MM.1S (cell line): ENCODE measurements at regions not wholly inside any gene's neighbourhood (a gene's known extent, or its start where the extent isn't known, plus 50 kb on each side); places are given as distances from the start of the nearest gene placed in this dataset.

ENCODE experiments used
- DNase-seq: peaks from one replicate; pipeline ENCODE4 v3.0.0-alpha.2; 2015
- H2AFZ ChIP-seq: fragments of 300-600 bp; sonication (generic); 2 replicates; pipeline ENCODE4 v1.6.0; 2016; ENCODE audit warnings: antibody characterized with exemption, low read length
- H3F3A ChIP-seq: fragments of 300-600 bp; sonication (generic); 2 replicates; pipeline ENCODE4 v1.6.1; 2016; ENCODE audit warnings: mild to moderate bottlenecking, antibody characterized with exemption, low read length, moderate library complexity, mixed read lengths; ENCODE audit not compliant: insufficient read depth
- H3K27ac ChIP-seq: fragments of 300-600 bp; sonication (generic); 2 replicates; pipeline ENCODE4 v1.5.1; 2016; ENCODE audit warnings: mild to moderate bottlenecking, low read length
- H3K27me3 ChIP-seq: fragments of 300-600 bp; sonication (generic); replicated peaks from 2 replicates; pipeline ENCODE4 v1.6.0; 2016; ENCODE audit warnings: low read length; ENCODE audit not compliant: insufficient read depth
- H3K36me3 ChIP-seq: fragments of 300-600 bp; sonication (generic); replicated peaks from 2 replicates; pipeline ENCODE4 v1.6.1; 2016; ENCODE audit warnings: mild to moderate bottlenecking, low read length, mixed read lengths; ENCODE audit not compliant: insufficient read depth
- H3K4me1 ChIP-seq: fragments of 300-600 bp; sonication (generic); 2 replicates; pipeline ENCODE4 v1.6.1; 2016; ENCODE audit warnings: low read length, mixed read lengths
- H3K4me2 ChIP-seq: fragments of 300-600 bp; sonication (generic); 2 replicates; pipeline ENCODE4 v1.6.0; 2016; ENCODE audit warnings: low read depth, low read length
- H3K4me3 ChIP-seq: fragments of 300-600 bp; sonication (generic); 2 replicates; pipeline ENCODE4 v1.5.1; 2016; ENCODE audit warnings: low read length, mixed read lengths
- H3K79me2 ChIP-seq: fragments of 300-600 bp; sonication (generic); 2 replicates; pipeline ENCODE4 v1.6.1; 2016; ENCODE audit warnings: mixed run types, low read length, mixed read lengths
- H3K9ac ChIP-seq: fragments of 300-600 bp; sonication (generic); 2 replicates; pipeline ENCODE4 v1.6.1; 2016; ENCODE audit warnings: low read length, mixed read lengths
- H3K9me2 ChIP-seq: fragments of 300-600 bp; sonication (generic); replicated peaks from 2 replicates; pipeline ENCODE4 v1.6.1; 2016; ENCODE audit warnings: mild to moderate bottlenecking, low read length, mixed read lengths; ENCODE audit not compliant: insufficient read depth
- H3K9me3 ChIP-seq: fragments of 300-600 bp; sonication (generic); replicated peaks from 2 replicates; pipeline ENCODE4 v1.6.1; 2016; ENCODE audit warnings: mild to moderate bottlenecking, low read length, mixed read lengths; ENCODE audit not compliant: insufficient read depth
- H4K20me1 ChIP-seq: fragments of 300-600 bp; sonication (generic); 2 replicates; pipeline ENCODE4 v1.6.1; 2016; ENCODE audit warnings: mild to moderate bottlenecking, low read length, moderate library complexity, mixed read lengths; ENCODE audit not compliant: insufficient read depth
- CTCF ChIP-seq: fragments of 300-600 bp; sonication (generic); IDR thresholded peaks from 2 replicates; pipeline ENCODE4 v1.5.1; 2016; ENCODE audit warnings: antibody characterized with exemption, low read length, mixed read lengths
- EZH2 ChIP-seq: fragments of 300-600 bp; sonication (generic); optimal IDR thresholded peaks from 2 replicates; pipeline ENCODE3; 2017; ENCODE audit warnings: low read depth, mild to moderate bottlenecking, antibody characterized with exemption, low read length, mixed read lengths
- EZH2phosphoT487 ChIP-seq: fragments of 300-600 bp; sonication (generic); IDR thresholded peaks from 2 replicates; pipeline ENCODE4 v1.6.1; 2018; ENCODE audit warnings: antibody characterized with exemption, low read length

- Histone ChIP-seq H3K79me2 (no peaks in the 10 kb centered on the region), H2AFZ (no peak overlapping the region)
- DNase-seq, result no peak
These were observed 442.8 kb upstream of the CHST9 start for GRCh38 chr18:27627927-27628326.

GRCh38 chr18:27621236-27621890 lies 436.3 kb upstream of the CHST9 start:
- Histone ChIP-seq H3K4me2 (no peak overlapping the region), H3K9ac (no peak overlapping the region), H3K79me2 (no peaks in the 10 kb centered on the region), H3K4me3 (no peak overlapping the region), H3K27me3 (no peaks in the 10 kb centered on the region), H3K36me3 (no peaks in the 10 kb centered on the region), H2AFZ (no peak overlapping the region), H3K9me2 (no peaks in the 10 kb centered on the region), H3K27ac (no peak overlapping the region), H3K4me1 (no peaks in the 10 kb centered on the region), H4K20me1 (no peaks in the 10 kb centered on the region), H3F3A (no peaks in the 10 kb centered on the region), H3K9me3 (no peaks in the 10 kb centered on the region)
- TF ChIP-seq CTCF (no peak), EZH2 (no peak), EZH2phosphoT487 (no peak)
- DNase-seq, result no peak

More at GRCh38 chr18:27627927-27628326, 442.8 kb upstream of the CHST9 start:
- Histone ChIP-seq H3K9me2 (no peaks in the 10 kb centered on the region), H3K36me3 (no peaks in the 10 kb centered on the region), H3K4me2 (no peak overlapping the region), H3K27ac (no peak overlapping the region), H3K4me1 (no peaks in the 10 kb centered on the region), H3F3A (no peaks in the 10 kb centered on the region), H3K4me3 (no peak overlapping the region), H4K20me1 (no peaks in the 10 kb centered on the region), H3K27me3 (no peaks in the 10 kb centered on the region), H3K9me3 (no peaks in the 10 kb centered on the region), H3K9ac (no peak overlapping the region)
- no peak for TF ChIP-seq EZH2
- no peak for TF ChIP-seq EZH2phosphoT487
- TF ChIP-seq CTCF, result no peak

GRCh38 chr18:27619906-27620305 lies 434.8 kb upstream of the CHST9 start:
- Histone ChIP-seq H3K36me3 (no peaks in the 10 kb centered on the region), H3K4me2 (no peak overlapping the region), H3K27ac (no peak overlapping the region), H3K9ac (no peak overlapping the region), H3F3A (no peaks in the 10 kb centered on the region), H3K27me3 (no peaks in the 10 kb centered on the region), H3K4me1 (no peaks in the 10 kb centered on the region), H3K9me2 (no peaks in the 10 kb centered on the region), H3K9me3 (no peaks in the 10 kb centered on the region), H2AFZ (no peak overlapping the region), H4K20me1 (no peaks in the 10 kb centered on the region), H3K79me2 (no peaks in the 10 kb centered on the region), H3K4me3 (no peak overlapping the region)
- DNase-seq, result no peak
- no peak for TF ChIP-seq EZH2phosphoT487
- TF ChIP-seq EZH2, result no peak
- no peak for TF ChIP-seq CTCF
